Astrocyte of the hippocampus (primary cell): ENCODE measurements at regions not wholly inside any gene's neighbourhood (a gene's known extent, or its start where the extent isn't known, plus 50 kb on each side); places are given as distances from the start of the nearest gene placed in this dataset.
"Not testable (repeated sequence)": the region's sequence is repeated elsewhere in the genome, so short reads cannot be mapped to it uniquely, and the experiment has no call there.

Experiments
- DNase-seq: peaks from one replicate; pipeline ENCODE4 v3.0.0; 2011; ENCODE audit warnings: low read depth, low spot score

- no peak for DNase-seq
These were observed 50.0 kb upstream of the TSC22D2 start for GRCh38 chr3:150357923-150358607.

- no peak for DNase-seq
These were observed 51.0 kb upstream of the TSC22D2 start for GRCh38 chr3:150357140-150357539.

- no peak for DNase-seq
These were observed 52.5 kb upstream of the TSC22D2 start for GRCh38 chr3:150355574-150355973.

- DNase-seq, result no peak
These were observed 55.2 kb upstream of the TSC22D2 start for GRCh38 chr3:150352931-150353330.

- no peak for DNase-seq
These were observed 56.7 kb upstream of the TSC22D2 start for GRCh38 chr3:150351398-150351797.

- peak; percentile 94 for DNase-seq
These were observed 58.6 kb upstream of the TSC22D2 start for GRCh38 chr3:150349314-150350097.

GRCh38 chr3:150348500-150348899 lies 59.6 kb upstream of the TSC22D2 start:
- DNase-seq, result peak; percentile 91

- DNase-seq, result peak; percentile 32
These were observed 60.9 kb upstream of the TSC22D2 start for GRCh38 chr3:150346981-150347863.

GRCh38 chr3:150346266-150346665 lies 61.8 kb upstream of the TSC22D2 start:
- DNase-seq, result no peak

- peak; percentile 63 for DNase-seq
These were observed 63.0 kb upstream of the TSC22D2 start for GRCh38 chr3:150345021-150345538.

GRCh38 chr3:150344079-150344759 lies 63.9 kb upstream of the TSC22D2 start:
- DNase-seq, result no peak

- DNase-seq, result no peak
These were observed 65.1 kb upstream of the TSC22D2 start for GRCh38 chr3:150342896-150343467.

GRCh38 chr3:150341891-150342290 lies 66.2 kb upstream of the TSC22D2 start:
- no peak for DNase-seq

GRCh38 chr3:150336363-150336762 lies 71.7 kb upstream of the TSC22D2 start:
- DNase-seq, result not testable (repeated sequence)

- DNase-seq, result peak; percentile 77
These were observed 72.5 kb upstream of the TSC22D2 start for GRCh38 chr3:150335631-150336030.

- DNase-seq, result no peak
These were observed 73.1 kb upstream of the TSC22D2 start for GRCh38 chr3:150334974-150335373.

GRCh38 chr3:150333477-150333876 lies 74.6 kb upstream of the TSC22D2 start:
- DNase-seq, result no peak

GRCh38 chr3:150331978-150332568 lies 76.0 kb upstream of the TSC22D2 start:
- no peak for DNase-seq

GRCh38 chr3:150330872-150331271 lies 77.2 kb upstream of the TSC22D2 start:
- DNase-seq, result no peak

GRCh38 chr3:150330174-150330573 lies 77.9 kb upstream of the TSC22D2 start:
- DNase-seq, result no peak

- DNase-seq, result no peak
These were observed 78.7 kb upstream of the TSC22D2 start for GRCh38 chr3:150329408-150329807.
